ENCODE measurements at regions not wholly inside any gene's neighbourhood (a gene's known extent, or its start where the extent isn't known, plus 50 kb on each side); places are given as distances from the start of the nearest gene placed in this dataset.
A peak's percentile ranks its signal among the peaks of the same experiment; 100 is the strongest.

DNA sequence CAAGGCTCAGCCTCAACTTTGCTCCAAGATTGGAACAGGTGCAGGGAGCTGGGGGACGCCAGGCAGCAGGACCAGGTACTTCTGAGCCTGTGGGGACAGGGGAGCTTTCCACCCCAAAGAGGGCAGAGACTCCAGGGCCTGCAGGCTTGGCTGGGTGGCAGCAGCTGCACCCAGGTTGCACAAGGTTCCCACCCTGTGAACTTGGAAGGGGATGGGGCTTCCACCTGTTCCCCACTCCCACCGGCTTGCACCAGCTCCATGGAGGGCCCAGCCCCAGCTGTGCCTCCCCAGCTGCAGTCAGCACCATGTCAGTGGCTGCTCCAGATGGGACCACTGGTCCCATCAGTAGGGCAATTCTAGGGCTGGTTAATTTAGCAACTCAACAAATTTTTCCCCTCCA lies 114.0 kb upstream of the CDKN3 start:
- no peak for DNase-seq (ENCODE audit: low read depth)
- no peak for TF ChIP-seq CTCF (IDR thresholded peaks at IDR 0.05; ENCODE audit: low read depth, low read length, missing control alignments)
- no peak overlapping the region for H3K4me3 ChIP-seq (ENCODE audit: low read depth, low read length)
- in situ Hi-C loops (cut with HindIII; ENCODE audit: low sequenced_read_pairs): no loop called here

DNA sequence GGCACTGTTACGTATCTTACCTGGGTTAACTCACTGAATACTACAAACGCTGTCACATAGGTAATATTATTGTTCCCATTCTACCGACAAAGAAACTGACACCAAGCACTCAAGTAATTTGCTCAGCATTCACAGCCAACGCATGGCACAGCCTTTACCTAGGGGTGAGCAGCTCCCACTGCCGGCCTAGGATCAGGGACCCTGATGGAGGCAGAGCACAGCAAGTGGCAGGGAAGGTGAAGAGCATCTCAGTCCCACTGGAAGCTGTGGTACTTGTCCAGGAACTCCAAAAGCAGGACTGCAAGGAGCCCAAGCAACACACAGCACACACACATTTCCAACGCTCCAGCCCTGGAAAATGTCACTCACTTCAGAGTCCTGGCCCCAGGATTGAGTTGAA lies 111.8 kb upstream of the CDKN3 start:
- in situ Hi-C loops (cut with HindIII; ENCODE audit: low sequenced_read_pairs): no loop called here
- no peak for TF ChIP-seq CTCF (IDR thresholded peaks at IDR 0.05; ENCODE audit: low read depth, low read length, missing control alignments)
- no peak overlapping the region for H3K4me3 ChIP-seq (ENCODE audit: low read depth, low read length)
- DNase-seq (ENCODE audit: low read depth): no peak

- in situ Hi-C loops (cut with HindIII; ENCODE audit: low sequenced_read_pairs): no loop called here
- no peak for TF ChIP-seq CTCF (IDR thresholded peaks at IDR 0.05; ENCODE audit: low read depth, low read length, missing control alignments)
- H3K4me3 ChIP-seq (ENCODE audit: low read depth, low read length): no peak overlapping the region
- no peak for DNase-seq (ENCODE audit: low read depth)
Measured at GRCh38 chr14:54291491-54292191, 105.2 kb upstream of the CDKN3 start.

DNA sequence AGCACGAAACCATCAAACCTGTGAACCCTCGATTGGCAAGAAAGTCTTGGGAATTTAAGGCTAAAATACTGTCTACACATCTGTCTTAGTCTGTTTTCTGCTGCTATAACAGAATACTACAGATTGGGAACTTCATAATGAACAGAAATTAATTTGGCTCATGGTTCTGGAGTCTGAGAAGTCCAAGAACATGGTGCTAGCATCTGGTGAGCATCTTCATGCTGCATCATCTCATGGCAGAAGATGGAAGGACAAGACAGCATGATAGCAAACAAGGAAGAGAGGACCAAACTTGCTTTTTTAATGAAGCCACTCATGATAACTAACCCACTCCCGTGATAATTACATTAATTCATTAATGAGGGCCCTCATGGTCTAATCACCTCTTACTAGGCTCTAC lies 102.0 kb upstream of the CDKN3 start:
- TF ChIP-seq CTCF (IDR thresholded peaks at IDR 0.05; ENCODE audit: low read depth, low read length, missing control alignments): no peak
- no peak for DNase-seq (ENCODE audit: low read depth)
- no peak overlapping the region for H3K4me3 ChIP-seq (ENCODE audit: low read depth, low read length)
- in situ Hi-C loops (cut with HindIII; ENCODE audit: low sequenced_read_pairs): loop anchor here (5.0 kb wide), 1 partner anchor 88 kb away; no protein-coding TSS in a partner anchor

- H3K4me3 ChIP-seq (ENCODE audit: low read depth, low read length): no peak overlapping the region
- in situ Hi-C loops (cut with HindIII; ENCODE audit: low sequenced_read_pairs): loop anchor here (5.0 kb wide), 1 partner anchor 92 kb away; no protein-coding TSS in a partner anchor
- DNase-seq (ENCODE audit: low read depth): peak; percentile 83
- TF ChIP-seq CTCF (IDR thresholded peaks at IDR 0.05; ENCODE audit: low read depth, low read length, missing control alignments): no peak
Measured at GRCh38 chr14:54299410-54300363, 97.1 kb upstream of the CDKN3 start.

DNA sequence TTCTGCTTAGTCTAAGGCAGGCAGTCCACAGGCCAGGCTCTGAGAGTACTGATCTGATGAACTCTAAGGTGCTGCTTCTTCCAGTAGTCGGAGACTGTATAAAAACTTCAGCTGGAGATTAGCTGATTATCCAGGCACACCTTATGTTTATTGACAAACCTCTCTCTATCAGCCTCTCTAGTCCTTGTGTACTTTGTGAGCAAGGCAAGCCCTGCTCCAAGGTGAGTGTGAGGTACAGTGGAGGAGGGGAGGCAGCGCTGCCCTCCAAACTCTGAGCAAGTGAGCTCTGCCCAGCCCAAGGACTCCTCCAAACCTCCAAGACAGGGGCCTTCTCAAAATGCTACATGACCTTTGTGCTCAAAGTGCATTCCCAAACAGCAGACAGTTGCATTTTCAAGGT lies 95.9 kb upstream of the CDKN3 start:
- in situ Hi-C loops (cut with HindIII; ENCODE audit: low sequenced_read_pairs): no loop called here
- no peak overlapping the region for H3K4me3 ChIP-seq (ENCODE audit: low read depth, low read length)
- no peak for TF ChIP-seq CTCF (IDR thresholded peaks at IDR 0.05; ENCODE audit: low read depth, low read length, missing control alignments)

More for the DNA sequence above, 95.9 kb upstream of the CDKN3 start:
- no peak for DNase-seq (ENCODE audit: low read depth)

All from astrocyte of the cerebellum (primary cell).